ENCODE measurements at regions not wholly inside any gene's neighbourhood (a gene's known extent, or its start where the extent isn't known, plus 50 kb on each side); places are given as distances from the start of the nearest gene placed in this dataset.
A peak's percentile ranks its signal among the peaks of the same experiment; 100 is the strongest.

GRCh38 chr12:60475825-60476224 is 880.0 kb downstream of the SLC16A7 start:
- TF ChIP-seq POLR2A (IDR thresholded peaks at IDR 0.05) (no peak), CTCF (IDR thresholded peaks at IDR 0.05) (no peak)

GRCh38 chr12:60487284-60487683 is 891.5 kb downstream of the SLC16A7 start:
- Histone ChIP-seq H3K4me1 (no peaks in the 10 kb centered on the region), H3K4me3 (no peak overlapping the region), H3K36me3 (no peaks in the 10 kb centered on the region), H3K27me3 (no peaks in the 10 kb centered on the region), H3K27ac (no peak overlapping the region), H3K9me3 (no peaks in the 10 kb centered on the region)
- 26% methylated on average over 1 of the region's 1 CpG for WGBS (ENCODE audit: insufficient coverage, low coverage, low lambda C conversion rate, missing lambda C conversion rate)
- intact Hi-C loops (cut with DNase I) = no loop called here
- TF ChIP-seq CTCF (IDR thresholded peaks at IDR 0.05) (no peak), POLR2A (IDR thresholded peaks at IDR 0.05) (no peak)
- DNase-seq = no peak
- ATAC-seq = no peak

More at GRCh38 chr12:60475825-60476224, 880.0 kb downstream of the SLC16A7 start:
- intact Hi-C loops (cut with DNase I) = no loop called here
- ATAC-seq (no peak), DNase-seq (no peak)
- no peaks in the 10 kb centered on the region for H3K27me3 ChIP-seq
- H3K4me1 ChIP-seq = no peaks in the 10 kb centered on the region
- no peaks in the 10 kb centered on the region for H3K9me3 ChIP-seq
- WGBS (ENCODE audit: insufficient coverage, low coverage, low lambda C conversion rate, missing lambda C conversion rate) = 62% methylated on average over 3 of the region's 3 CpGs
- no peaks in the 10 kb centered on the region for H3K36me3 ChIP-seq
- H3K4me3 ChIP-seq = no peak overlapping the region
- no peak overlapping the region for H3K27ac ChIP-seq

- TF ChIP-seq CTCF (IDR thresholded peaks at IDR 0.05) (no peak), POLR2A (IDR thresholded peaks at IDR 0.05) (no peak)
- no peak for ATAC-seq
- intact Hi-C loops (cut with DNase I) = no loop called here
Observed at GRCh38 chr12:60489071-60489470, 893.2 kb downstream of the SLC16A7 start.

GRCh38 chr12:60494244-60494643 is 898.4 kb downstream of the SLC16A7 start:
- no peaks in the 10 kb centered on the region for H3K27me3 ChIP-seq
- DNase-seq = no peak
- no peaks in the 10 kb centered on the region for H3K4me1 ChIP-seq
- intact Hi-C loops (cut with DNase I) = no loop called here
- TF ChIP-seq POLR2A (IDR thresholded peaks at IDR 0.05) = no peak
- peak; percentile 51 to 57 (median 53) for TF ChIP-seq CTCF (IDR thresholded peaks at IDR 0.05)
- H3K9me3 ChIP-seq = no peaks in the 10 kb centered on the region
- WGBS (ENCODE audit: insufficient coverage, low coverage, low lambda C conversion rate, missing lambda C conversion rate) = 0% methylated on average over 2 of the region's 2 CpGs
- H3K36me3 ChIP-seq = no peaks in the 10 kb centered on the region
- no peak overlapping the region for H3K4me3 ChIP-seq
- H3K27ac ChIP-seq = no peak overlapping the region
- peak; percentile 57 to 71 (median 60) for ATAC-seq

More at GRCh38 chr12:60489071-60489470, 893.2 kb downstream of the SLC16A7 start:
- DNase-seq = no peak
- no peaks in the 10 kb centered on the region for H3K4me1 ChIP-seq
- no peak overlapping the region for H3K4me3 ChIP-seq
- H3K27me3 ChIP-seq = no peaks in the 10 kb centered on the region
- H3K27ac ChIP-seq = no peak overlapping the region
- no peaks in the 10 kb centered on the region for H3K9me3 ChIP-seq
- no peaks in the 10 kb centered on the region for H3K36me3 ChIP-seq

- Histone ChIP-seq H3K27me3 (no peaks in the 10 kb centered on the region), H3K4me3 (no peak overlapping the region), H3K36me3 (no peaks in the 10 kb centered on the region), H3K4me1 (no peaks in the 10 kb centered on the region), H3K9me3 (no peaks in the 10 kb centered on the region), H3K27ac (no peak overlapping the region)
- WGBS (ENCODE audit: insufficient coverage, low coverage, low lambda C conversion rate, missing lambda C conversion rate) = 11% methylated on average over 1 of the region's 1 CpG
- DNase-seq (no peak), ATAC-seq (no peak)
- TF ChIP-seq CTCF (IDR thresholded peaks at IDR 0.05) = no peak
- no peak for TF ChIP-seq POLR2A (IDR thresholded peaks at IDR 0.05)
- intact Hi-C loops (cut with DNase I) = no loop called here
Observed at GRCh38 chr12:60498656-60499055, 902.8 kb downstream of the SLC16A7 start.

All from right lobe of liver (tissue), 6 donors.